HCT116 (cell line): ENCODE measurements at regions not wholly inside any gene's neighbourhood (a gene's known extent, or its start where the extent isn't known, plus 50 kb on each side); places are given as distances from the start of the nearest gene placed in this dataset.

Experiments
- ATAC-seq: fragments of 200-7000 bp; cut with Tn5 transposase; 2 replicates; pipeline ENCODE4 v1.9.1; 2020; ENCODE audit warnings: mild to moderate bottlenecking, moderate library complexity
- BruUV-seq: library from RNA; stranded (reverse); fragments of 400-500 nt; replicated peaks from 2 replicates; lab custom pipeline; 2021; lab: Mats Ljungman, UMichigan
- CTCF ChIA-PET: fragments of 300-600 bp; sonication (Branson Sonifier 250); formaldehyde crosslinking; loops from one replicate; lab custom pipeline; 2021; ENCODE audit warnings: antibody characterized with exemption; lab: Charles Lee
- POLR2A ChIA-PET: fragments of 300-600, 350-600 bp; sonication (Branson Sonifier 250); formaldehyde crosslinking; loops from one replicate; lab custom pipeline; 2021; ENCODE audit warnings: antibody characterized with exemption; lab: Charles Lee
- RAD21 ChIA-PET, 2 experiments: fragments of 300-600 bp; sonication (Branson Sonifier 250); formaldehyde crosslinking; loops; one replicate each; lab custom pipeline; 2023; ENCODE audit warnings: low total read pairs in 2 of 2; ENCODE audit not compliant: uncharacterized antibody in 2 of 2, unreplicated experiment in 2 of 2, low non-redundant PET in 1 of 2; lab: Charles Lee
- DNase-seq: peaks from one replicate; pipeline ENCODE4 v3.0.0-alpha.2; 2010; ENCODE audit warnings: low read depth, low spot score
- H2AFZ ChIP-seq: fragments of 200-600 bp; shearing (Covaris generic), sonication (generic); 2 replicates; pipeline ENCODE4 v1.6.1; 2017; ENCODE audit warnings: low read depth, mixed run types, mixed read lengths, antibody characterized with exemption, low read length; ENCODE audit not compliant: poor library complexity, severe bottlenecking
- H3K27ac ChIP-seq: 2 replicates; pipeline ENCODE4 v1.5.1; 2012; ENCODE audit warnings: low read depth, low read length
- H3K27me3 ChIP-seq: fragments of 200-600 bp; sonication (generic); 2 replicates; pipeline ENCODE4 v1.6.1; 2016; ENCODE audit warnings: mixed run types, low read length, mixed read lengths; ENCODE audit not compliant: insufficient read depth
- H3K36me3 ChIP-seq, 2 experiments: fragments of 200-500 bp in 1 of 2; fragments of 200-600 bp in 1 of 2; sonication (Bioruptor generic) in 1 of 2; sonication (generic) in 1 of 2; 2 replicates each; pipeline versions ENCODE4 v1.5.1 to v1.6.1; 2014 to 2016; ENCODE audit warnings: low read length in 2 of 2, inconsistent platforms in 1 of 2, mixed read lengths in 1 of 2, mixed run types in 1 of 2; ENCODE audit not compliant: insufficient read depth in 2 of 2, control insufficient read depth in 1 of 2
- H3K4me1 ChIP-seq, 2 experiments: fragments of 200-600 bp in 1 of 2; sonication (generic) in 1 of 2; 2 replicates each; pipeline versions ENCODE4 v1.5.1 to v1.6.1; 2012 to 2017; ENCODE audit warnings: low read length in 2 of 2, inconsistent platforms in 1 of 2, mild to moderate bottlenecking in 1 of 2, mixed read lengths in 1 of 2, mixed run types in 1 of 2, moderate library complexity in 1 of 2; ENCODE audit not compliant: insufficient read depth in 2 of 2, control insufficient read depth in 1 of 2
- H3K4me2 ChIP-seq: fragments of 200-600 bp; sonication (generic); 2 replicates; pipeline ENCODE4 v1.6.1; 2017; ENCODE audit warnings: mixed run types, low read length, mixed read lengths
- H3K4me3 ChIP-seq, 2 experiments: fragments of 200-600 bp in 1 of 2; sonication (generic) in 1 of 2; replicated peaks in 1 of 2; 2 replicates each; pipeline ENCODE4 v1.5.1; 2011 to 2016; ENCODE audit warnings: low read length in 2 of 2, control low read depth in 1 of 2, low read depth in 1 of 2, mild to moderate bottlenecking in 1 of 2, mixed read lengths in 1 of 2, mixed run types in 1 of 2
- H3K79me2 ChIP-seq: fragments of 200-600 bp; sonication (generic); 2 replicates; pipeline ENCODE4 v1.6.1; 2017; ENCODE audit warnings: mild to moderate bottlenecking, mixed run types, low read length, moderate library complexity, mixed read lengths; ENCODE audit not compliant: insufficient read depth
- H3K9ac ChIP-seq: fragments of 200-600 bp; sonication (generic); 2 replicates; pipeline ENCODE4 v1.6.1; 2016; ENCODE audit warnings: low read length, mixed read lengths
- H3K9me2 ChIP-seq: fragments of 200-600 bp; sonication (generic), shearing (Covaris generic); 2 replicates; pipeline ENCODE4 v1.6.1; 2017; ENCODE audit warnings: mixed run types, mild to moderate bottlenecking, moderate library complexity; ENCODE audit not compliant: insufficient read depth
- H3K9me3 ChIP-seq, 2 experiments: fragments of 200-500 bp in 1 of 2; fragments of 200-600 bp in 1 of 2; sonication (Bioruptor generic) in 1 of 2; sonication (generic) in 1 of 2; 2 replicates each; pipeline ENCODE4 v1.6.1; 2014 to 2017; ENCODE audit warnings: low read length in 2 of 2, mixed read lengths in 2 of 2, inconsistent platforms in 1 of 2, low read depth in 1 of 2, mild to moderate bottlenecking in 1 of 2, mixed run types in 1 of 2, moderate library complexity in 1 of 2; ENCODE audit not compliant: control insufficient read depth in 1 of 2, insufficient read depth in 1 of 2
- H4K20me1 ChIP-seq: fragments of 200-600 bp; sonication (generic), shearing (Covaris generic); 2 replicates; pipeline ENCODE4 v1.6.1; 2017; ENCODE audit warnings: mixed run types, mild to moderate bottlenecking, moderate library complexity; ENCODE audit not compliant: insufficient read depth
- CBX3 ChIP-seq: IDR thresholded peaks from 2 replicates; pipeline ENCODE4 v1.6.1; 2012; ENCODE audit warnings: low read depth
- CEBPB ChIP-seq: IDR thresholded peaks from 2 replicates; pipeline ENCODE4 v1.6.1; 2012; ENCODE audit warnings: low read depth
- EGR1 ChIP-seq: IDR thresholded peaks from 2 replicates; pipeline ENCODE4 v1.6.1; 2012; ENCODE audit warnings: low read depth
- ELF1 ChIP-seq: IDR thresholded peaks from 2 replicates; pipeline ENCODE4 v1.6.1; 2012; ENCODE audit warnings: low read depth, borderline replicate concordance
- EZH2 ChIP-seq: fragments of 200-600 bp; sonication (generic); IDR thresholded peaks from 2 replicates; pipeline ENCODE4 v1.6.1; 2017; ENCODE audit warnings: antibody characterized with exemption, mixed run types
- FOSL1 ChIP-seq: IDR thresholded peaks from 2 replicates; pipeline ENCODE4 v1.6.1; 2012; ENCODE audit warnings: low read depth
- JUND ChIP-seq: IDR thresholded peaks from 2 replicates; pipeline ENCODE4 v1.6.1; 2012
- MAX ChIP-seq: IDR thresholded peaks from 2 replicates; pipeline ENCODE4 v1.6.1; 2012
- POLR2A ChIP-seq: IDR thresholded peaks from 2 replicates; pipeline ENCODE4 v1.7.0; 2011; ENCODE audit warnings: borderline replicate concordance; ENCODE audit not compliant: insufficient read depth, insufficient read length; ENCODE audit errors: extremely low read depth
- POLR2AphosphoS5 ChIP-seq: IDR thresholded peaks from 2 replicates; pipeline ENCODE4 v1.6.1; 2011; ENCODE audit warnings: mild to moderate bottlenecking, low read depth, low read length, moderate library complexity
- REST ChIP-seq: IDR thresholded peaks from 2 replicates; pipeline ENCODE4 v1.6.1; 2012; ENCODE audit warnings: low read depth
- SIN3A ChIP-seq: IDR thresholded peaks from 2 replicates; pipeline ENCODE4 v1.6.1; 2012; ENCODE audit warnings: low read depth
- SP1 ChIP-seq: IDR thresholded peaks from 2 replicates; pipeline ENCODE4 v1.6.1; 2012; ENCODE audit warnings: low read depth
- SRF ChIP-seq: IDR thresholded peaks from 2 replicates; pipeline ENCODE4 v1.6.1; 2012; ENCODE audit warnings: low read depth
- TCF7L2 ChIP-seq: IDR thresholded peaks from 2 replicates; pipeline ENCODE4 v1.7.0; 2011; ENCODE audit warnings: borderline replicate concordance, inconsistent platforms; ENCODE audit not compliant: insufficient read depth, insufficient read length; ENCODE audit errors: extremely low read depth
- YY1 ChIP-seq: IDR thresholded peaks from 2 replicates; pipeline ENCODE4 v1.6.1; 2011; ENCODE audit warnings: low read length, low read depth, moderate library complexity, mild to moderate bottlenecking; ENCODE audit not compliant: insufficient replicate concordance; ENCODE audit errors: extremely low read depth
- ZBTB33 ChIP-seq: IDR thresholded peaks from 2 replicates; pipeline ENCODE4 v1.6.1; 2011; ENCODE audit warnings: mild to moderate bottlenecking, low read length, moderate library complexity; ENCODE audit not compliant: insufficient replicate concordance; ENCODE audit errors: extremely low read depth
- ZFX ChIP-seq: fragments of 450-650 bp; IDR thresholded peaks from 2 replicates; pipeline ENCODE4 v1.6.1; 2017
- ZNF274 ChIP-seq: fragments of 200-500 bp; sonication (Bioruptor generic); IDR thresholded peaks from 2 replicates; pipeline ENCODE4 v1.6.1; 2014; ENCODE audit warnings: mild to moderate bottlenecking, low read depth, low read length, inconsistent platforms
- intact Hi-C: fragments of 100-400 bp; cut with micrococcal nuclease; formaldehyde crosslinking; loops from 2 replicates; pipeline ENCODE4 v1.10.0; 2022
- TF ChIP-seq, protein P1 (sequence below), 3 experiments: fragments of 200-600 bp in 1 of 3; sonication (generic) in 1 of 3; IDR thresholded peaks in 2 of 3; conservative IDR thresholded peaks in 1 of 3; 2 replicates each; pipeline ENCODE4 v1.5.1; 2012 to 2017; ENCODE audit warnings: low read depth in 2 of 3, low read length in 2 of 3, antibody characterized with exemption in 1 of 3, borderline replicate concordance in 1 of 3, control low read depth in 1 of 3, mild to moderate bottlenecking in 1 of 3, mixed read lengths in 1 of 3, mixed run types in 1 of 3, moderate library complexity in 1 of 3; ENCODE audit not compliant: insufficient read depth in 1 of 3

DNA sequence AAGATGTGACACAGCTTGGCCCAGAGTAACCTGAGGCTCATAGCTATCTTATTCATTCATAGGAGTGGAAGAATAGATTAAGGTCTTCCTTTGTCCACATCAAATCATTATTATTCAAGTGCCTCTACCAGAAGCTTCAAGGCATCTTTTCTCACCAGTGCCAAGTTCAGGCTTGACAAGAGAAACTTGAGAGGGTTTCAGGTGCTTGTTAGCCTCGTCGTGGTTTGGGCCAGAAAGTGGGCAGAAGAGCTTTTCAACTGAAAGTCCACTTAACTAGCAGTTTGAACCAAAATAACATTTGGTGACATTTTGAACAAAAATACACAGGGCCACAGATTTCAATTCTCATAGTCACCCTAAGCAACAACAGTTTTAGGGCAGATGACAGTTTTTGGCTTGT lies 1184.2 kb downstream of the FLRT2 start:
- POLR2A ChIA-PET = no interaction called here

More for the DNA sequence above, 1184.2 kb downstream of the FLRT2 start:
- H3K4me2 ChIP-seq = no peak overlapping the region
- H3K9me2 ChIP-seq = no peaks in the 10 kb centered on the region
- H3K27ac ChIP-seq = no peak overlapping the region
- H3K9me3 ChIP-seq = peaks cover 8 to 16% of the 10 kb centered on the region in 2 experiments; a peak in 2 of 4 replicates
- H3K9ac ChIP-seq = no peak overlapping the region
- DNase-seq = no peak
- CTCF ChIA-PET = no interaction called here
- TF ChIP-seq MAX (no peak), CEBPB (no peak), SP1 (no peak), ZFX (no peak), FOSL1 (no peak), YY1 (no peak), ZBTB33 (no peak), CBX3 (no peak), TCF7L2 (no peak), EGR1 (no peak), SIN3A (no peak), POLR2A (no peak), ELF1 (no peak), ZNF274 (no peak), EZH2 (no peak), SRF (no peak), REST (no peak), POLR2AphosphoS5 (no peak), JUND (no peak)
- TF ChIP-seq, protein P1, sequence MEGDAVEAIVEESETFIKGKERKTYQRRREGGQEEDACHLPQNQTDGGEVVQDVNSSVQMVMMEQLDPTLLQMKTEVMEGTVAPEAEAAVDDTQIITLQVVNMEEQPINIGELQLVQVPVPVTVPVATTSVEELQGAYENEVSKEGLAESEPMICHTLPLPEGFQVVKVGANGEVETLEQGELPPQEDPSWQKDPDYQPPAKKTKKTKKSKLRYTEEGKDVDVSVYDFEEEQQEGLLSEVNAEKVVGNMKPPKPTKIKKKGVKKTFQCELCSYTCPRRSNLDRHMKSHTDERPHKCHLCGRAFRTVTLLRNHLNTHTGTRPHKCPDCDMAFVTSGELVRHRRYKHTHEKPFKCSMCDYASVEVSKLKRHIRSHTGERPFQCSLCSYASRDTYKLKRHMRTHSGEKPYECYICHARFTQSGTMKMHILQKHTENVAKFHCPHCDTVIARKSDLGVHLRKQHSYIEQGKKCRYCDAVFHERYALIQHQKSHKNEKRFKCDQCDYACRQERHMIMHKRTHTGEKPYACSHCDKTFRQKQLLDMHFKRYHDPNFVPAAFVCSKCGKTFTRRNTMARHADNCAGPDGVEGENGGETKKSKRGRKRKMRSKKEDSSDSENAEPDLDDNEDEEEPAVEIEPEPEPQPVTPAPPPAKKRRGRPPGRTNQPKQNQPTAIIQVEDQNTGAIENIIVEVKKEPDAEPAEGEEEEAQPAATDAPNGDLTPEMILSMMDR (IDR thresholded peaks at IDR 0.05 in 2 of 3, conservative IDR thresholded peaks at IDR 0.05 in 1 of 3; ENCODE audit: borderline replicate concordance in 1 of 3, insufficient read depth in 1 of 3, low read depth in 2 of 3, low read length in 2 of 3) = no peak
- no peaks in the 10 kb centered on the region for H3K27me3 ChIP-seq
- no peaks in the 10 kb centered on the region for H3K4me1 ChIP-seq
- no peak overlapping the region for H3K4me3 ChIP-seq
- no peaks in the 10 kb centered on the region for H3K79me2 ChIP-seq
- intact Hi-C loops = no loop called here
- no peak overlapping the region for H2AFZ ChIP-seq
- RAD21 ChIA-PET = no interaction called here
- no peak for ATAC-seq
- no peaks in the 10 kb centered on the region for H3K36me3 ChIP-seq
- H4K20me1 ChIP-seq = no peaks in the 10 kb centered on the region
- no TSS peak for BruUV-seq
